ENCODE measurements at regions not wholly inside any gene's neighbourhood (a gene's known extent, or its start where the extent isn't known, plus 50 kb on each side); places are given as distances from the start of the nearest gene placed in this dataset.

DNA sequence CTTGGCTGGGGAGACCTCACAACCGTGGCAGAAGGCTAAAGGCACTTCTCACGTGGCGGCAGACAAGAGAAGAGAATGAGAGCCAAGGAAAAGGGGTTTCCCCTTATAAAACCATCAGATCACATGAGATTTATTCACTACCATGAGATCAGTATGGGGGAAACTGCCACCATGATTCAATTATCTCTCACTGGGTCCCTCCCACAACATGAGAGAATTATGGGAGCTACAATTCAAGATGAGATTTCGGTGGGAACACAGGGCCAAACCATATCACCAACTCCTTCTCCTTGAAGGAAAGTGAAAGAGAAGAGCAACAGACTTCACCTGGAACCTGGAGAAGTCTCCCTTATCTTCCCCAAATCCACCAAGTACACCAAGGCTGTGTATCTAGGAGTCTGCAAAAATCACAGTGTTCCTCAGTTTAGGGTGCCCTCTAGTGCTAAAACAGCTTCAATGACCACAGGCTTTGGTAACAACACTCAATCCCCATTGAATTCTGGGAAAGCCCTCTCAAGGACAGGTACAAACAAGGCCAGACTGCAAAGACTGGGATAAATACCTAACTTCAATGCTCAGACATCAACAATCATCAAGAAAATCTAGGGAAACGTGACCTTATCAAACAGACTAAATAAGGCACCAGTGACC lies 148.8 kb upstream of the SRD5A2 start:
- peak; percentile 36 for DNase-seq (ENCODE audit: extremely low read depth, low read depth)
- no peak overlapping the region for H3K4me3 ChIP-seq (replicated peaks; ENCODE audit: low read depth, low read length)
- TF ChIP-seq, protein P1, sequence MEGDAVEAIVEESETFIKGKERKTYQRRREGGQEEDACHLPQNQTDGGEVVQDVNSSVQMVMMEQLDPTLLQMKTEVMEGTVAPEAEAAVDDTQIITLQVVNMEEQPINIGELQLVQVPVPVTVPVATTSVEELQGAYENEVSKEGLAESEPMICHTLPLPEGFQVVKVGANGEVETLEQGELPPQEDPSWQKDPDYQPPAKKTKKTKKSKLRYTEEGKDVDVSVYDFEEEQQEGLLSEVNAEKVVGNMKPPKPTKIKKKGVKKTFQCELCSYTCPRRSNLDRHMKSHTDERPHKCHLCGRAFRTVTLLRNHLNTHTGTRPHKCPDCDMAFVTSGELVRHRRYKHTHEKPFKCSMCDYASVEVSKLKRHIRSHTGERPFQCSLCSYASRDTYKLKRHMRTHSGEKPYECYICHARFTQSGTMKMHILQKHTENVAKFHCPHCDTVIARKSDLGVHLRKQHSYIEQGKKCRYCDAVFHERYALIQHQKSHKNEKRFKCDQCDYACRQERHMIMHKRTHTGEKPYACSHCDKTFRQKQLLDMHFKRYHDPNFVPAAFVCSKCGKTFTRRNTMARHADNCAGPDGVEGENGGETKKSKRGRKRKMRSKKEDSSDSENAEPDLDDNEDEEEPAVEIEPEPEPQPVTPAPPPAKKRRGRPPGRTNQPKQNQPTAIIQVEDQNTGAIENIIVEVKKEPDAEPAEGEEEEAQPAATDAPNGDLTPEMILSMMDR (IDR thresholded peaks at IDR 0.05; ENCODE audit: low read depth, low read length, missing control alignments), result peak; percentile 62

DNA sequence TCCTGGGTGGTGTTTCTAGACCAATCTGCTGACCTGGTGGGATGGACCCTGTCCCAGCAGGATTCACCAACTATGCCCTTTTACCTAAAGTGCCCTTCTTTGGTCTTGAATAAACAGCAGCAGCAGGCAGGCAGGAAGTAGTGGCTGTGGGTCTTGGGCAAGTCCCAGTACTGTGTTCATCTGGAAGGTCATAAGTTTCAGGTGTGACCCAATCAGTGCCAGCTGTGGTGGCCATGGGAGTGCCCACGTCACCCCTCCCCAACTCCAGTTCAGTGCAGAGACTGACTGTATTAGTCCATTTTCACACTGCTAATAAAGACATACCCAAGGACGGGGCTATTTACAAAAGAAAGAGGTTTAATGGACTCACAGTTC lies 148.3 kb upstream of the SRD5A2 start:
- DNase-seq (ENCODE audit: extremely low read depth, low read depth), result no peak
- TF ChIP-seq, protein P1 (IDR thresholded peaks at IDR 0.05; ENCODE audit: low read depth, low read length, missing control alignments), result no peak
- no peak overlapping the region for H3K4me3 ChIP-seq (replicated peaks; ENCODE audit: low read depth, low read length)

DNA sequence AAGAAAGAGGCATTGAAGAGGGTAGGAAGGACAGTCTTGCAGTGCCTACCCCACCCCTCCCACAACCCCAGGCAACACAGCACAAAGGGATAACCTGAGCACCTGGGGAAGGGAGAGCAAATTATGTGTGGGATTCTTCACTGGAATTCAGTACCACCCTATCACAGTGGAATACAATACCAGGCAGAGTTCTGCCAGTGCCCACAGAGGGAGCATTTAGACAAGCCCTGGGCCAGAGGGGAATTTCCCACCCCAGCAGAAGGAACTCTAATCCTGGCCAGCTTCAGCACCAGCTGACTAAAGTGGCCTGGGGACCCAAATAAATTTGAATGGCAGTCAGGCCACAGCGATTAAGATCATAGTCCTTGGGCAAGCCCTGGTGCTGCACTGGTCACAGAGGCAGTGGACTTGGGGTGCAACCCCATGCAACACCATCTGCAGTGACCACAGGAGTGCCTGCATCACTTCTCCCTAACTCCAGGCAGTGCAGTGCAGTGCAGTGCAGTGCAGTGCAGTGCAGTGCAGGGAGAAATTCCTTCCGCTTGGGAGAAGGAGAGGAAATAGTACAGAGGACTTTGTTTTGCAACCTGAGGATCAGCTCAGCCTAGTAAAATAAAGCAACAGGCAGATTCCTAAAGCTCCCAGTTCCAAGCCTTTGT lies 147.8 kb upstream of the SRD5A2 start:
- H3K4me3 ChIP-seq (replicated peaks; ENCODE audit: low read depth, low read length), result no peak overlapping the region
- TF ChIP-seq, protein P1 (IDR thresholded peaks at IDR 0.05; ENCODE audit: low read depth, low read length, missing control alignments), result no peak
- no peak for DNase-seq (ENCODE audit: extremely low read depth, low read depth)

DNA sequence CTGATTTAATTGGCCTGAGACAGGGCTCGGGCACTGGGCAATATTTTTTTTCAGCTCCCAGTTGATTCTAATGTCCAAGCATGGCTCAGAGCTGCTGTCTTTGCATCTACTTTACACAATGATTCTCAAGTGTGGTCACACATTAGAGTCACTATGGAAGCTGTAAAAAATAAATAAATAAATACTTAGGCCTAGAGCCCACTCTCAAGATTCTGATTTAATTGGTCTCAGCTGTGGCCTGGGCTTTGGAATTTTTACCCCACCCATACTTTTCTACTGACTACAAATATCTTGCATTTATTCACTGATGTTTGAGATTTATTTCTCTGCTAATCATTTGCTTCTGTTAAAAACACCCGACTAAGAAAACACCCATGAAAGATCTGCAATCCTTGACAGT lies 145.7 kb upstream of the SRD5A2 start:
- TF ChIP-seq, protein P1 (IDR thresholded peaks at IDR 0.05; ENCODE audit: low read depth, low read length, missing control alignments), result no peak
- DNase-seq (ENCODE audit: extremely low read depth, low read depth), result no peak
- no peak overlapping the region for H3K4me3 ChIP-seq (replicated peaks; ENCODE audit: low read depth, low read length)

DNA sequence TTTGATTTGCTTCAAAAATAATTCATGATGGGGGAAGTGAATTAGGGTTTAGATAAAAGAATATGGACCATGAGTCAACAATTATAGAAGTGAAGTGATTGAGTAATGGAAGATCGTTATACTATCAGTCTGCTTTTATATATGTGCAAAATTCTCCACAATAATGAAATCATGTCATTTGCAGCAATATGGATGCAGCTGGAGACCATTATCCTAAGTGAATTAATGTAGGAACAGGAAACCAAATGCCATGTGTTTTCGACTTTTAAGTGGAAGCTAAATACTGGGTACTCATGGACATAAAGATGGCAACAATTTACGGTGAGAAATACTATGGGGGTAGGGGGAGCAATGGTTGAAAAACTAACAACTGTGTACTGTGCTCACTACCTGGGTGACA lies 144.7 kb upstream of the SRD5A2 start:
- TF ChIP-seq, protein P1 (IDR thresholded peaks at IDR 0.05; ENCODE audit: low read depth, low read length, missing control alignments), result no peak
- DNase-seq (ENCODE audit: extremely low read depth, low read depth), result no peak
- H3K4me3 ChIP-seq (replicated peaks; ENCODE audit: low read depth, low read length), result no peak overlapping the region

DNA sequence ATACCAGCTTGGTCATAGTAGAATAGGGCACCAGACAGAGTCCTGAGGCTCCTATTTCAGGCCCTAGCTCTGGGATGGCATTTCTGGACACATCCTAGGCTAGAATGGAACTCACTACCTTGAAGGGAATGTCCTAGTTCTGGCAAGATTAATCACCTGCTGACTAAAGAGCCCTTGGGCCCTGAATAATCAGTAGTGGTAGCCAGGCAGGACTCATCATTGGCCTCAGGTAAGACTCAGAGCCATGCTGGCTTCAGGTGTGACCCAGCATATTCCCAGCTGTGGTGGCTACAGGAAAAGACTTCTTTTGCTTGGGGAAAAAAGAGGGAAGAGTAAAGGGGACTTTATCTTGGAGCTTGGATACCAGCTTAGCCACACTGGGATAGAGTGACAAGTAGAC lies 131.0 kb upstream of the SRD5A2 start:
- TF ChIP-seq, protein P1 (IDR thresholded peaks at IDR 0.05; ENCODE audit: low read depth, low read length, missing control alignments), result no peak
- no peak for DNase-seq (ENCODE audit: extremely low read depth, low read depth)
- no peak overlapping the region for H3K4me3 ChIP-seq (replicated peaks; ENCODE audit: low read depth, low read length)

Measured in HFF-Myc (cell line).